Coronary artery (tissue), 2 donors: ENCODE measurements at regions not wholly inside any gene's neighbourhood (a gene's known extent, or its start where the extent isn't known, plus 50 kb on each side); places are given as distances from the start of the nearest gene placed in this dataset.

Source experiments
- DNase-seq: peaks from one replicate; pipeline ENCODE4 v3.0.0-alpha.2; 2017; ENCODE audit warnings: low spot score
- H3K27ac ChIP-seq, 2 donors: fragments of 200-600 bp; sonication (generic); one replicate each; pipeline ENCODE4 v1.5.1; 2016 to 2019
- H3K4me3 ChIP-seq: fragments of 200-600 bp; sonication (generic); 2 replicates; pipeline ENCODE4 v1.5.1; 2016; ENCODE audit warnings: mild to moderate bottlenecking, moderate library complexity
- CTCF ChIP-seq: fragments of 200-600 bp; sonication (generic); IDR thresholded peaks from one replicate; pipeline ENCODE4 v1.5.1; 2019; ENCODE audit warnings: antibody characterized with exemption

- no peak for TF ChIP-seq CTCF
- no peak for DNase-seq
- H3K4me3 ChIP-seq: no peak overlapping the region
- H3K27ac ChIP-seq: no peak overlapping the region
Observed at GRCh38 chr6:147811913-147812629, 303.6 kb downstream of the SAMD5 start.

- TF ChIP-seq CTCF: no peak
- DNase-seq: no peak
- H3K4me3 ChIP-seq: no peak overlapping the region
- no peak overlapping the region for H3K27ac ChIP-seq
Observed at GRCh38 chr6:147817042-147817689, 308.7 kb downstream of the SAMD5 start.

GRCh38 chr6:147820520-147820919, 312.0 kb downstream of the SAMD5 start:
- Histone ChIP-seq H3K4me3 (no peak overlapping the region), H3K27ac (no peak overlapping the region)
- no peak for TF ChIP-seq CTCF
- no peak for DNase-seq

GRCh38 chr6:147821295-147821897, 312.9 kb downstream of the SAMD5 start:
- no peak for TF ChIP-seq CTCF
- Histone ChIP-seq H3K27ac (no peak overlapping the region), H3K4me3 (no peak overlapping the region)
- DNase-seq: no peak

- no peak for DNase-seq
- no peak overlapping the region for H3K4me3 ChIP-seq
- no peak overlapping the region for H3K27ac ChIP-seq
- no peak for TF ChIP-seq CTCF
Observed at GRCh38 chr6:147823936-147824335, 315.4 kb downstream of the SAMD5 start.

- no peak overlapping the region for H3K27ac ChIP-seq
- no peak for TF ChIP-seq CTCF
- no peak for DNase-seq
- H3K4me3 ChIP-seq: no peak overlapping the region
Observed at GRCh38 chr6:147825848-147826247, 317.4 kb downstream of the SAMD5 start.
